HG02943 (cell line): ENCODE measurements at regions not wholly inside any gene's neighbourhood (a gene's known extent, or its start where the extent isn't known, plus 50 kb on each side); places are given as distances from the start of the nearest gene placed in this dataset.
A peak's percentile ranks its signal among the peaks of the same experiment; 100 is the strongest.

Source experiments
- ATAC-seq: cut with Tn5 transposase; IDR thresholded peaks from one replicate; pipeline ENCODE4 v1.9.1; 2021; ENCODE audit warnings: mild to moderate bottlenecking, low read depth, moderate library complexity; ENCODE audit not compliant: unreplicated experiment

DNA sequence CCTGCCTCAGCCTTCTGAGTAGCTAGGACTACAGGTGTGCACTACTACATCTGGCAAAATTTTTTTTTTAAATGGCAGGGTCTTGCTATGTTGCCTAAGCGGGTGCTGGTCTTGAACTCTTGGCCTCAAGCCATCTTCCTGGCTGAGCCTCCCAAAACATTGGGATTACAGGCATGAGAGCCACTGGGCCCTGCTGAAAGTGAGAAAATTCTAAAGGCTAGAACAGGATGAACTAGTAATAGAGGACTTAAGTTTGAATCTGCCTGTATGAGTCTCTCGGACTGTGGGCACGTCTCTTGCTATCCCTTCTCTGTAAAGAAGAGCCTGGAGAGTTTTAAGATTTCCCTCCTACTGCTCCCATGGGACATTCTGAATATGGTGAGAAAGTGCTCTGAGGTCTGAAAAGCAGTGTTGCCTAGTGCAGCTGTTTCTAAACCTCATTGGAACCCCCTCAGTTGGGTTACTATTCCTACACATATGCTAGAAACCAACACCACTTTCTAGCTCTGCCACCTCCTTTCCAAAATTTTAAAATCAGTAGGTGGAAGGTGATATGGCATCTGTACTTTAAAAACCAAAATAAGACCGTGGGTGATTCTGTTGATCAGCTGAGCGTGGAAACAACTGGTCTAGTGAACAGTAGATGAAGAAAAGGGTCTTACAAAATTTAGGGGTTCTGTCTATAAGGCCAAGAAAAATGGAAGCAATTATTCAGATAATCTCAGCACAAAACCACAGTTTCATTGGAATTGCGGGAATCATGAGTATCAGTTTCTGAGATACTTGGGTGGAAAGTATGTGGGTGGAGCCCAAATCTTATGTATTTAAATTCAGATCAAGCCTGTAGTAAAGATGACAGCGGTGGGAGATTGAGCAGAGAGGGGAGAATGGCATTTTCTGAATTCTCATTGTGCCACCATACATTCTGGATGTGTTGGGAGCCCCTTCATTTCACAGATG, 259.8 kb upstream of the CXCR4 start:
- no peak for ATAC-seq

DNA sequence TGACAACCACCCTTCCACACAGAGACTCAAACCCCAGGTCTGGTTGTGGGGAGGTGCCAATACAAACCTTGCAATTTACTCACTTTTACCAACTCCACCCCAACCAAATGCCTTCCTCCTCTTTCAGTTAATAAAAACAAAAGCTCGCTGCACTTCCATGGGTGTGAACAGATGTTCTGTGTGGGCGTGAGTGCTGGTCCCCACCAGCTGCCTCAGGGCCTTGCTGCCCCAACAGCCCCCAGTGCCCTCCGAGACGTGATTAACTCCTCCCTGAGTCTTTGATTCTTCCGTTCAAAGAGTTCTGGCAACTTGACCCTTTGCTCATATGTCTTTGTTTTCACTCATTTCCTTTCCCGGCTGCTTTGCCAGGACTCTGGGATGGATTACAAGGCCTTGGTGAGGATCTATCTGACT, 258.9 kb upstream of the CXCR4 start:
- no peak for ATAC-seq

- no peak for ATAC-seq
Measured at GRCh38 chr2:136376211-136376610, 258.3 kb upstream of the CXCR4 start.

- no peak for ATAC-seq
Measured at GRCh38 chr2:136375017-136375901, 257.3 kb upstream of the CXCR4 start.

DNA sequence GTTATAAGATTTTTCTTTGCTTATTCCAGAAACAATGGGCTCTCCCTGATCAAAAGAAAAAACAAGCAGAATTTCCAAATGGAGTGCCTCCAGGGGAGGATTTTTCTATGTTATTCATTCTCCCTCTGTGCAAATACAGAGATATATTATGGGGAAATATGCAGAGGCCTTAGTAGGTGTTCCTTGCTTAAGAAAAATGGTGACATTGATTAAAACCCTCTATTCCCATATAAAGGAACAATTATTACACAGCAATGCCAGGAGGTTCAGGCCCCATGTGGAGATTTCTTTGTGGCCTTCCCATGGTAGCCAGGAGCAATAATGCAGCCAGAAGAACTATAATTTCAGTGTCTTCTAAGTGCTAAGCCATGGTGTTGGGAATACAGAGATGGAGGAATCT, 255.9 kb upstream of the CXCR4 start:
- ATAC-seq = no peak

GRCh38 chr2:136373029-136373428, 255.1 kb upstream of the CXCR4 start:
- no peak for ATAC-seq

- no peak for ATAC-seq
Measured at GRCh38 chr2:136363900-136364299, 246.0 kb upstream of the CXCR4 start.

- ATAC-seq = no peak
Measured at GRCh38 chr2:136363470-136363869, 245.5 kb upstream of the CXCR4 start.

- ATAC-seq = peak; percentile 77
Measured at GRCh38 chr2:136362676-136363390, 244.9 kb upstream of the CXCR4 start.

DNA sequence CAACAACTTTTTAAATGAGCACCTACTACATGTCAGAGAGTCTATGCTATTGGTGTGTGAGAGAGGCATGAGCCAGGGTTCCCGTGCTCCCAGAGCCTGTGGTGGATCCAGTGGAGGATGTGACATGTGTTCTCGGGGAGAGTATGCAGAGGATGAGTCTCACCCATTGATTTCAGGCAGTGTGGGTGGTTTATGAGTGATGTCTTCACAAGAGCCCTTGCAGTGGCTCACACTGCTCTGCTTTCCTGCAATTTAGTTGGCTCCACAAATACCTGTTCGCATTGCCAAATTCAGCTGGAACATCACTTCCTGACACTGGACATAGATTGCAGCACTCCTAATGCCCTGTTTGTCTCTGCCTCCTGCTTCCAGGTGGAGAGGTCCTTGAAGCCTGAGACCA, 243.6 kb upstream of the CXCR4 start:
- no peak for ATAC-seq

- ATAC-seq = no peak
Measured at GRCh38 chr2:136360790-136361189, 242.8 kb upstream of the CXCR4 start.

GRCh38 chr2:136359121-136359965, 241.4 kb upstream of the CXCR4 start:
- no peak for ATAC-seq

- ATAC-seq = no peak
Measured at GRCh38 chr2:136358576-136358975, 240.6 kb upstream of the CXCR4 start.

DNA sequence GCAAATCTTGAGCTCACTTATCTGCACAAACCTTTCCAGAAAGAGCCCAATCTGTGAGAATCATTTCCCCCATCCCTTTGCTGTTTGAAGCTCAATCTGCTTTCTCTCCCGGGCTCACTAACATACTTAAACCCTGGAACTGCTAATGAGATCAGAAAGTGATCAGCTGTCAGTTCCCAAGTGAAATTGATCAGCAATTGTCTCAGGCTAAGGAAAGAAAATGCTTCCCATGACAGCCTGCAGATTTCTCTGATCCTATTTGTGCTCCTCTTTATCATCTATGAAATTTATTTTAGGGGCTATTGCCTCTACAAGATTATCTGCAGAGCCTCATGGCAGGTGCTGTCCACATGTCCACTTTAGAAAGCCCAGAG, 239.0 kb upstream of the CXCR4 start:
- no peak for ATAC-seq

DNA sequence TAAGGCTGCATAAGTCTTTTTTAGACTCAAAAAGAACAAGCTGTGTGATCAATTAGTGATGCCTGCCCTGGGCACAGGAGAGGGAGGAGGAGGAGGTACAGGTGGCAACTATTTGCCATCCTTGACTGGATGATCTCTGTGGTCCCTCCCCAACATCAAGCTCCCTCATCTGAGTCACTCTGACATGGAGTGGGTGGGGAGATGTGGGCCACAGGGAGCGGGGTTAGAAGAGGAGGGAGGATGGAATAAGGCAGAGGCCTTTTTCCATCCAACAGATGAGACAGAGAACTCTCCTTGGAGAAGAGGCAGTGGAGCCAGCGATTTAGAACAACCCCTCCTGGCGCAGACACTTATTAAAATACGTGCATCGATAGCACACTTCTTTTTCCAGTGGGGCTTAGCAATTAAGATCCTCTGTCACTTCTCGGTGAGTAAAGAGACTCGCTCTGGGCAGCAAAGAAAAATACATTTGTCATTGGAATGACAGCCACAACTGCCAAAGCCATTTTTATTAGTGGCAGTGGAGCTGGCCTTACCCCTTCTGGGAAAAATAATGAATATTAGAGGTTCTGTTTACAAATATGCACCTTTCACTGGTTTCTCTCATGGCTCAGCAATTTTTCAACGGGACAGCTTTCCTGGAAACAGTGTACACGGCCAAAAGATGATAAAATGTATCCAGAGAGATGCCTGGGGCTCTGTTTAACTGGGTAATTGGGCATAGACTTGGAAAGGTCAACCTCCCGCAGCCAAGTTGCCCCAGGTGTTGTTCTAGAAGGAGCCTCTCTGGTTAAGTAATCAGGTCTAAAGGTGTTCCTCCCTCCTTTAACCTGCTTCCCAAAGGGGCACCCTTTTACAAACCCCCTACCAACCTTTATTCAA, 238.4 kb upstream of the CXCR4 start:
- no peak for ATAC-seq

GRCh38 chr2:136351684-136352083, 233.7 kb upstream of the CXCR4 start:
- ATAC-seq = no peak

DNA sequence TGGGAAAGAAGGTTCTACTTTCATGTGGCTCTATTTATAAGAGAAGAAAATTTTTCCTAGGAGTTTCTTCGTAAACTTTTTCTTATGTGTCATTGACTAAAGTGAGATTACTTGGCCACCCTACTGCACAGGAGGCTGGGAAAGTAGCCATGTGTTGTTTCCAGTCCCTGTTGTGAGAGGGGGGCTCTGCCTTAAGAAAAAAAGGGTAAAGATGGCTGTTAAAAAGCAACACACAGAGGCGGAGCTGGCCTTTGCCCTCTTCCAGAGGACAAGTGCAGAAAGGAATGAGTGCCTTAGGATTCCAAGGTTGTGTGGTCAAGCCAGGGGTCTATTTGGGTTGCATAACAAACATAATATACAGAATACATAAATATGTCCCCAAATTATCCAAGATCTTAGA, 230.0 kb upstream of the CXCR4 start:
- ATAC-seq = no peak

DNA sequence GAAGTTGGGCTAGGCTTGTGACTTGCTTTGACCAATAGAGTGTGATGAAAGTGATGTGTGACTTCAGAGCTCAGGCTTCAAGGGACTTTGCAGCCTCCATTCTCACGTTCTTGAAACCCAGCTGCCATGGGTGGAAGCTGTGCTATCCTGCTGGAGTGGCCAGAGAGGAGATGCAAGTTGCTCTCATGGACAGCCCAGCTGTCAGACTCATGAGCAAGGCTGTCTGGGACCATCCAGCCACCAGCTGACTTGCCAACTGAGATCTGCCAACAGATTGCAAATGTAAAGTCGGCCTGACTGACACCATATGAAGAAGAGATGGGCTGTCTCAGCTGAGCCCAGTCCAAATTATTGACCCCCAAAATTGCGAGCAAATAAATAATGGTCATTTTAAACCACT, 226.4 kb upstream of the CXCR4 start:
- ATAC-seq = no peak

GRCh38 chr2:136342138-136342537, 224.2 kb upstream of the CXCR4 start:
- no peak for ATAC-seq
